GM18868 (cell line): ENCODE measurements at regions not wholly inside any gene's neighbourhood (a gene's known extent, or its start where the extent isn't known, plus 50 kb on each side); places are given as distances from the start of the nearest gene placed in this dataset.
"Not testable (repeated sequence)": the region's sequence is repeated elsewhere in the genome, so short reads cannot be mapped to it uniquely, and the experiment has no call there.

ENCODE experiments used
- ATAC-seq: cut with Tn5 transposase; IDR thresholded peaks from one replicate; pipeline ENCODE4 v1.9.1; 2021; ENCODE audit warnings: mild to moderate bottlenecking, moderate library complexity; ENCODE audit not compliant: unreplicated experiment

- no peak for ATAC-seq
These were observed 496.3 kb downstream of the XPNPEP1 start for GRCh38 chr10:109426987-109427386.

DNA sequence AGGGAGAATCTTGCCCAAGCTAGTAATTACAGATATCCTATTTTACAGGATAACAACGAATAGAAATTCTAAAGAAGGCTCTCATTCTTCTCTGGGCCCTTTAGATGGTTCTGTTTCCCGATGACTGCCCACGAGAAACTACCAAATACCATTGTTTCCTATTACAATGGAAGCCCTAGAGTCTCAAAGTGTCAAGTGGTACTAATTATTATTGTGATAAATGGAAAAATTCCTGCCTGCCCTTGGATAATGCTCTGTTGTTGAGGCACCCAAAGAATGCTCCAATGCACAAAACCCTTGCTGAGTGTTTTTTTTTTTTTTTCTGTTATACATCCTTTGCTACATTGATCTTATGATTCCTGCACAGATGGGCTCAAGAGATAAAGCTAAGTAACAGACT lies 504.5 kb downstream of the XPNPEP1 start:
- ATAC-seq: no peak

GRCh38 chr10:109417803-109418202 lies 505.5 kb downstream of the XPNPEP1 start:
- no peak for ATAC-seq

- no peak for ATAC-seq
These were observed 511.0 kb downstream of the XPNPEP1 start for GRCh38 chr10:109412353-109412752.

GRCh38 chr10:109411917-109412316 lies 511.4 kb downstream of the XPNPEP1 start:
- ATAC-seq: no peak

GRCh38 chr10:109405338-109405737 lies 518.0 kb downstream of the XPNPEP1 start:
- ATAC-seq: no peak

GRCh38 chr10:109403551-109403950 lies 519.8 kb downstream of the XPNPEP1 start:
- ATAC-seq: no peak

- no peak for ATAC-seq
These were observed 529.9 kb downstream of the XPNPEP1 start for GRCh38 chr10:109393425-109393824.

DNA sequence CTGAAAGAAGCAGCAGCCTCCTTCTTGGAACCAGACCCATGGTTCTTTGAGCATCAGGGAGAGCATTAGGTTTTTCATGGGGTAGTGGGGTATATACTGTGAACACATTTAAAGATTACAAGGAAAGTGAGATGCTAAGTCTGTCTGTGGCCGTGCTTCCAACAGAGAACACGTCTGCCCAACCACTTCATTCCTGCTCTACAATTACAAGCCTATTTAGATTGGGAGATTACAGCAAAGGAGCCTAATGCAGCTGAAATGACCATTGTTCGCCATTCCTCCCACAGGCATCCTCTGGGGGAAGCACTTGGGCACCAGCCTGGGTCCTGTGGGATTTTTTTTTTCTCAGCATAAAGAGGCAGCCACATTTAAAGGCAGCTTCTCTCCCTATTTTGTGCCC lies 536.4 kb downstream of the XPNPEP1 start:
- no peak for ATAC-seq

DNA sequence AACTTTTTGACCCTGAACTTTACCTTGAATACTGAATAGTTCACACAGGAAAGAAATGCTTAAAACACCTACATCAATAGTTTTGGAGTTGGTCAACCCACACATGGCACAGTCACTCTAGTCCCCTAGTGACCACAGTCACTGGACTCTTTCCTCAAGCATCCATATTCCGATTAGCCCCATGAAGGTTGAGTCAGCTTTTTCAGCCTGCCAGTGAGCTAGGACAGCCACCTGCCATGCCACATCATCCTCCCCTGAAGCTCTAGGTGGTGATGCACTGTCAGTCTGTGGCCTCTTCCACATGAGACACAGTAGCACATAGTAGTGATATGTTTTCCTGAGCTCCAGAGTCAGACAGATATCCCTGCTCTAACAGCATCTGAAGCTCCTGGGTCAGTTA lies 537.2 kb downstream of the XPNPEP1 start:
- ATAC-seq: no peak

GRCh38 chr10:109379186-109379585 lies 544.1 kb downstream of the XPNPEP1 start:
- no peak for ATAC-seq

- no peak for ATAC-seq
These were observed 549.1 kb downstream of the XPNPEP1 start for GRCh38 chr10:109374215-109374614.

DNA sequence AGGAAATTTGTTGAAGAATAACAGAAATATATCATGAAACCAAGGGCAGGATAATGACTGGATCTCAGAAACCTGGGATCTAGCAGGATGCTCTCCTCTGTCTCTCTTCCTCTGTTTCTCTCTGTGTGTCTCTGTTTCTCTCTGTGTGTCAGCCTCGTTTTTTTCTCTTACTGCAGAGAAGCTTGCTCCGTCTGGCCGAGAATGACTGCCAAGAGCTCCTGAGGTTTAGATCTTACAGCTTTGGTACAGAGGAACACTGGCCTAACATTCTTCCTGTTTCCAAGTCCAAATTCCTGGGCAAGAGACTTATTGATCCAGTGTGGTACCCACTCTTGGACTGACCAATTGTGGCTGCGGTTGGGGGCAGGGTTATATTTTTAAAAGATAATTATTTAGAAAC lies 564.0 kb downstream of the XPNPEP1 start:
- no peak for ATAC-seq

DNA sequence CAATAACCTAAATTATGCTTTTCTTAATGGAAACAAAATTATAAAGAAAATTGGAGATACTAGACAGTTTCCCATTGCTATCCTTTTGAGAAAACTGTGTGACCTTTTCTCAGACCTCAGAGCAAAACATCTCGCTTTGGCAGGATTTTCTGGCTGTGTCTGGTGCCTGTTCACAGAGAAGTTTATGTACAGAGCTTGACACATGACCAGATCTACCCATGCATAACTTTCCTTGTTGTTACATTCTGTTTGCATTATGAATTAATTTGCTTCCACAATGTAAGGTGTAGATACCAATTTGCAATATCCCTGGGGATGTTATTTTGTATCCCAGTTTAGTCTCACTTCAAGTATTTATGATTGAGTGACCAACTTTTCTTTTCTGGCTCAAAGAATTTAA lies 565.0 kb downstream of the XPNPEP1 start:
- no peak for ATAC-seq

GRCh38 chr10:109348324-109348723 lies 575.0 kb downstream of the XPNPEP1 start:
- no peak for ATAC-seq

GRCh38 chr10:109343293-109343692 lies 580.0 kb downstream of the XPNPEP1 start:
- no peak for ATAC-seq

DNA sequence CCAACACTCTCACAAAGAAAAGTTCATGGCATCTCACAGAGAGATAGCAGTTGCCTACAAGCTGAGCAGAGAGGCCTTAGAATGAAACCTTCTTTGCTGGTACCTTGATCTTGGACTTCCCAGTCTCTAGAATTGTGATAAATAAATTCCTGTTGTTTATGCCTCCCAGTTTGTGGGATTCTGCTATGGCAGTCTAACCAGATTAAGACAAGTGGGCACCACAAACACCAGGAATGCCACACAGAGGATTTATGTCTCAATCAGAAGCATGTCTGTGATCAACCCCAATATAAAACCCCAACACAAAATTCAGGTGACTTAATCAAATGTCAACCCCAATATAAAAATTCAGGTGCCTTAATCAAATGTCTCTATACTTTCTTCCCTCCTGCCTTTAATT lies 581.3 kb downstream of the XPNPEP1 start:
- no peak for ATAC-seq

DNA sequence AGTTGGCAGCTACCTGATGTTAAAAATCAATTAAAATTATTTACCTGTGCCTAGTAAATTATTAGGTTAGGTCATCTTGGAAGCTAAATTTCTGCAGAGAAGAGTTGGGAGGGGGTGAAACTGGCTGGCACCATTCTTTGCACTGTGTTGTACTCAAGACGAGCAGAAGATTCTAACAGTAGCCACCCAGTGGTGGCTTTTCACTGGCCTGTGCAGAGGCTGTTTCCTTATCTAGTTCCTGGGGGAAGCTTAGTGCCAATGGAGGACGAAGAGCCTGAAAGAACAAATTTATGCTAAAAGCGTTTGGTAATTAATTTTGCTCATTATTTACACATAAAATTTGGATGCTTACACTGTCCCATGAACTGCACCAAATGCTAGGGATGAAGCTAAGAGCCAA lies 595.3 kb downstream of the XPNPEP1 start:
- ATAC-seq: no peak

- ATAC-seq: no peak
These were observed 596.0 kb downstream of the XPNPEP1 start for GRCh38 chr10:109327266-109327665.

DNA sequence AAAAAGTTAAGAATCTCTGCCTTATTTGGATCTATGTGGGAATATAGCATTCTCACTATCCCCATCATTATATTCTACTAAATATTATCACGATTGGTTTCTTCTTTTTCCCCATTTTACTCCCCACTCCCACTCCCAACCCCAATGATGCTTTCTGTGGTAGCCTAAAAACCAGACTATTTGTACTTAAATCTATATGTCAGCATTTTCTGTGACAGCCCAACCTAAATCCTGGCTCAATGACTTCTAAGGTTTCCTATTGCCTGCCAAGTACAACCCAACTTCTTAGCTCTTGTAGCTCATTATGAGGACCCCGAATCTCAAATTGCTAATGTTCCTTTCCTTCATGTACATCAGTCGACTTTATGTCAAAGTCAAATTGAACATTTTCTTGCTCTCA lies 598.6 kb downstream of the XPNPEP1 start:
- no peak for ATAC-seq

- no peak for ATAC-seq
These were observed 605.5 kb downstream of the XPNPEP1 start for GRCh38 chr10:109317746-109318366.

DNA sequence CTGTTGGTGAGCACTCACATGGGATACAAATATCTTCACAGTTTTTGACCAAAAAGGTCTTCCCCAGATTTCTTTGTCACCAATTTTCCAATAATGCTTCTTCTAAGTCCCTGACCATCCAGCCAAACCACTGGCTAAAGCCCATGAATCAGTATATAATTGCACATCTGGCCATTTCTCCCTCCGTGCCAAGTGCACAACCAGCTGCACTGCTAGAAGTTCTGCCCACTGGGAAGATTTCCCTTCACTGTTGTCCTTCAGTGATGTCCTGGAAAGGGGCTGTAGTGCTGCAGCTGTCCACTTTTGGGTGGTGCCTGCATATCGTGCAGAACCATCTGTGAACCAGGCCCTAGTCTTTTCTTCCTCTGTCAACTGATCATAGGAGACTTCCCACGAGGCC lies 609.3 kb downstream of the XPNPEP1 start:
- ATAC-seq: not testable (repeated sequence)

- not testable (repeated sequence) for ATAC-seq
These were observed 610.8 kb downstream of the XPNPEP1 start for GRCh38 chr10:109312555-109312954.
